ENCODE measurements at regions not wholly inside any gene's neighbourhood (a gene's known extent, or its start where the extent isn't known, plus 50 kb on each side); places are given as distances from the start of the nearest gene placed in this dataset.

GRCh38 chr5:136676685-136677084 is 311.3 kb upstream of the TRPC7 start:
- no peak for TF ChIP-seq CTCF (IDR thresholded peaks at IDR 0.05; ENCODE audit: low read length)
- no peak for TF ChIP-seq EZH2 (optimal IDR thresholded peaks at IDR 0.05; ENCODE audit: low read depth, low read length)
